ENCODE measurements at regions not wholly inside any gene's neighbourhood (a gene's known extent, or its start where the extent isn't known, plus 50 kb on each side); places are given as distances from the start of the nearest gene placed in this dataset.

GRCh38 chr4:32394255-32394654 lies 1674.1 kb downstream of the PCDH7 start:
- H3K4me3 Mint-ChIP-seq, result no peak overlapping the region

GRCh38 chr4:32396507-32397070 lies 1676.4 kb downstream of the PCDH7 start:
- ChIA-PET CTCF (no interaction called here), POLR2A (no interaction called here)
- H3K9me3 Mint-ChIP-seq, result peaks cover 2% of the 10 kb centered on the region
- ATAC-seq (ENCODE audit: low read depth) (no peak), DNase-seq (no peak)
- H3K36me3 Mint-ChIP-seq (ENCODE audit: low read depth), result no peaks in the 10 kb centered on the region
- no peak overlapping the region for H3K4me3 Mint-ChIP-seq
- intact Hi-C loops (cut with micrococcal nuclease), result no loop called here
- no peaks in the 10 kb centered on the region for H3K4me1 Mint-ChIP-seq
- H3K27ac Mint-ChIP-seq, result no peak overlapping the region
- no peaks in the 10 kb centered on the region for H3K27me3 Mint-ChIP-seq
- TF ChIP-seq CTCF (IDR thresholded peaks at IDR 0.05), result no peak

More at GRCh38 chr4:32394255-32394654, 1674.1 kb downstream of the PCDH7 start:
- ChIA-PET POLR2A (no interaction called here), CTCF (no interaction called here)
- Mint-ChIP-seq H3K36me3 (ENCODE audit: low read depth) (no peaks in the 10 kb centered on the region), H3K27me3 (no peaks in the 10 kb centered on the region), H3K4me1 (no peaks in the 10 kb centered on the region), H3K9me3 (peaks cover 2% of the 10 kb centered on the region), H3K27ac (no peak overlapping the region)
- ATAC-seq (ENCODE audit: low read depth) (no peak), DNase-seq (no peak)
- intact Hi-C loops (cut with micrococcal nuclease), result no loop called here
- TF ChIP-seq CTCF (IDR thresholded peaks at IDR 0.05), result no peak

GRCh38 chr4:32400870-32401269 lies 1680.7 kb downstream of the PCDH7 start:
- H3K4me1 Mint-ChIP-seq, result no peaks in the 10 kb centered on the region
- H3K9me3 Mint-ChIP-seq, result peaks cover 3% of the 10 kb centered on the region
- intact Hi-C loops (cut with micrococcal nuclease), result no loop called here
- DNase-seq, result no peak
- no peak for ATAC-seq (ENCODE audit: low read depth)
- H3K4me3 Mint-ChIP-seq, result no peak overlapping the region
- ChIA-PET POLR2A (no interaction called here), CTCF (no interaction called here)
- TF ChIP-seq CTCF (IDR thresholded peaks at IDR 0.05), result no peak
- no peaks in the 10 kb centered on the region for H3K36me3 Mint-ChIP-seq (ENCODE audit: low read depth)
- H3K27ac Mint-ChIP-seq, result no peak overlapping the region
- H3K27me3 Mint-ChIP-seq, result no peaks in the 10 kb centered on the region

- H3K27me3 Mint-ChIP-seq, result no peaks in the 10 kb centered on the region
- no peak for DNase-seq
- ATAC-seq (ENCODE audit: low read depth), result no peak
- intact Hi-C loops (cut with micrococcal nuclease), result no loop called here
- POLR2A ChIA-PET, result no interaction called here
- no peak for TF ChIP-seq CTCF (IDR thresholded peaks at IDR 0.05)
- H3K27ac Mint-ChIP-seq, result no peak overlapping the region
- H3K4me3 Mint-ChIP-seq, result no peak overlapping the region
- CTCF ChIA-PET, result no interaction called here
- peaks cover 13% of the 10 kb centered on the region for H3K9me3 Mint-ChIP-seq
- H3K4me1 Mint-ChIP-seq, result no peaks in the 10 kb centered on the region
- no peaks in the 10 kb centered on the region for H3K36me3 Mint-ChIP-seq (ENCODE audit: low read depth)
Observed at GRCh38 chr4:32417113-32417704, 1697.0 kb downstream of the PCDH7 start.

- H3K9me3 Mint-ChIP-seq, result peaks cover 13% of the 10 kb centered on the region
- intact Hi-C loops (cut with micrococcal nuclease), result no loop called here
- CTCF ChIA-PET, result no interaction called here
Observed at GRCh38 chr4:32423267-32423666, 1703.1 kb downstream of the PCDH7 start.

More at GRCh38 chr4:32423267-32423666, 1703.1 kb downstream of the PCDH7 start:
- TF ChIP-seq CTCF (IDR thresholded peaks at IDR 0.05), result no peak
- DNase-seq (no peak), ATAC-seq (ENCODE audit: low read depth) (no peak)
- no peaks in the 10 kb centered on the region for H3K27me3 Mint-ChIP-seq
- no peaks in the 10 kb centered on the region for H3K36me3 Mint-ChIP-seq (ENCODE audit: low read depth)
- POLR2A ChIA-PET, result no interaction called here
- no peak overlapping the region for H3K27ac Mint-ChIP-seq
- H3K4me3 Mint-ChIP-seq, result no peak overlapping the region
- H3K4me1 Mint-ChIP-seq, result no peaks in the 10 kb centered on the region

Data from activated B cell treated with CpG ODN at 0.5 μM for 24 hours (primary cell).